Testis (tissue), 2 donors: ENCODE measurements at regions not wholly inside any gene's neighbourhood (a gene's known extent, or its start where the extent isn't known, plus 50 kb on each side); places are given as distances from the start of the nearest gene placed in this dataset.

Experiments used
- DNase-seq: peaks from one replicate; pipeline ENCODE4 v3.0.0-alpha.2; 2019
- H3K27ac ChIP-seq, 2 donors: fragments of 200-600 bp; sonication (generic); one replicate each; pipeline ENCODE4 v1.5.1; 2019
- H3K27me3 ChIP-seq: fragments of 200-600 bp; sonication (generic); one replicate; pipeline ENCODE4 v1.5.1; 2019
- H3K36me3 ChIP-seq: fragments of 200-600 bp; sonication (generic); one replicate; pipeline ENCODE4 v1.5.1; 2017; ENCODE audit warnings: low read depth; ENCODE audit errors: missing control alignments
- H3K4me1 ChIP-seq: fragments of 200-600 bp; sonication (generic); one replicate; pipeline ENCODE4 v1.5.1; 2019
- H3K4me3 ChIP-seq, 2 donors: fragments of 200-600 bp; sonication (generic); one replicate each; pipeline ENCODE4 v1.5.1; 2017 to 2019
- H3K9me3 ChIP-seq: fragments of 200-600 bp; sonication (generic); one replicate; pipeline ENCODE4 v1.5.1; 2017
- POLR2A ChIP-seq: fragments of 450-650 bp; IDR thresholded peaks from one replicate; pipeline ENCODE4 v1.6.1; 2017; ENCODE audit warnings: antibody characterized with exemption, mild to moderate bottlenecking, moderate library complexity
- WGBS, 2 donors: methylation state at CpG; one replicate each; pipeline ENCODE4 v1.1.5; 2018; 5-methylcytosine and 5-hydroxymethylcytosine counted together
- intact Hi-C: fragments of 100-400 bp; cut with DNase I; formaldehyde crosslinking; loops from one replicate; pipeline ENCODE4 v1.15.1; 2023; ENCODE audit warnings: low total_unique reads
- TF ChIP-seq, protein P1 (sequence below), 3 experiments: fragments of 450-650 bp in 2 of 3; fragments of 200-600 bp in 1 of 3; sonication (generic) in 1 of 3; IDR thresholded peaks; one replicate each; pipeline ENCODE4 v1.5.1; 2016 to 2019; ENCODE audit warnings: antibody characterized with exemption in 3 of 3, mild to moderate bottlenecking in 2 of 3, moderate library complexity in 1 of 3

DNA sequence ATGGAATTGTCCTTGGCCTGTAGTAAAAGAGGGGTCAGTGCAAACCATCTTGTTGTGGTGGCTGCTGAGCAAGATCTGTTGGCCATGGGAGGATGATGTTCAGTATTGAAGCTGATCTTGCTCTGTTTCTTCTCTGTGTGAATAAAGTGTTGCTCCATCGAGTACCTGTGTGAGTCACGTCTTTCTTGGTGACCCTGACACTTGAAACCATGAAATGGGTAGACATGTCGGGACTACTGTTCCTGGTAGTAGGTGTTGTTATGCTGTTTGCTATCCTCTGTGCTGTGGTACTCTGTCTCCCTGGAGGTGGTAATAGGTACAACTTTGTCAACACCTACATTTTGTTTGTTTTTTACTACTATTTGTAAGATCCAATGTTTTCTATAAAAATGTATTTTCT lies 330.6 kb downstream of the MDFIC start:
- no peak for TF ChIP-seq POLR2A
- TF ChIP-seq, protein P1, sequence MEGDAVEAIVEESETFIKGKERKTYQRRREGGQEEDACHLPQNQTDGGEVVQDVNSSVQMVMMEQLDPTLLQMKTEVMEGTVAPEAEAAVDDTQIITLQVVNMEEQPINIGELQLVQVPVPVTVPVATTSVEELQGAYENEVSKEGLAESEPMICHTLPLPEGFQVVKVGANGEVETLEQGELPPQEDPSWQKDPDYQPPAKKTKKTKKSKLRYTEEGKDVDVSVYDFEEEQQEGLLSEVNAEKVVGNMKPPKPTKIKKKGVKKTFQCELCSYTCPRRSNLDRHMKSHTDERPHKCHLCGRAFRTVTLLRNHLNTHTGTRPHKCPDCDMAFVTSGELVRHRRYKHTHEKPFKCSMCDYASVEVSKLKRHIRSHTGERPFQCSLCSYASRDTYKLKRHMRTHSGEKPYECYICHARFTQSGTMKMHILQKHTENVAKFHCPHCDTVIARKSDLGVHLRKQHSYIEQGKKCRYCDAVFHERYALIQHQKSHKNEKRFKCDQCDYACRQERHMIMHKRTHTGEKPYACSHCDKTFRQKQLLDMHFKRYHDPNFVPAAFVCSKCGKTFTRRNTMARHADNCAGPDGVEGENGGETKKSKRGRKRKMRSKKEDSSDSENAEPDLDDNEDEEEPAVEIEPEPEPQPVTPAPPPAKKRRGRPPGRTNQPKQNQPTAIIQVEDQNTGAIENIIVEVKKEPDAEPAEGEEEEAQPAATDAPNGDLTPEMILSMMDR (IDR thresholded peaks at IDR 0.05): no peak
- no peak overlapping the region for H3K4me3 ChIP-seq
- 95 to 96% methylated on average over 3 of the region's 3 CpGs for WGBS, 2 donors
- H3K36me3 ChIP-seq: no peaks in the 10 kb centered on the region
- H3K4me1 ChIP-seq: no peaks in the 10 kb centered on the region
- no peaks in the 10 kb centered on the region for H3K27me3 ChIP-seq
- H3K9me3 ChIP-seq: no peaks in the 10 kb centered on the region
- H3K27ac ChIP-seq: no peak overlapping the region
- DNase-seq: no peak
- intact Hi-C loops: no loop called here

GRCh38 chr7:115249080-115249479 lies 327.2 kb downstream of the MDFIC start:
- WGBS, 2 donors: 73 to 81% methylated on average over 1 of the region's 1 CpG

GRCh38 chr7:115241151-115241550 lies 319.3 kb downstream of the MDFIC start:
- intact Hi-C loops: no loop called here
- H3K4me1 ChIP-seq: no peaks in the 10 kb centered on the region
- no peak overlapping the region for H3K27ac ChIP-seq
- no peaks in the 10 kb centered on the region for H3K36me3 ChIP-seq
- no peak for DNase-seq
- H3K27me3 ChIP-seq: no peaks in the 10 kb centered on the region
- WGBS, 2 donors: 78 to 94% methylated on average over 1 of the region's 1 CpG
- H3K9me3 ChIP-seq: no peaks in the 10 kb centered on the region
- H3K4me3 ChIP-seq: no peak overlapping the region
- TF ChIP-seq, protein P1 (IDR thresholded peaks at IDR 0.05): no peak
- no peak for TF ChIP-seq POLR2A

More at GRCh38 chr7:115249080-115249479, 327.2 kb downstream of the MDFIC start:
- Histone ChIP-seq H3K27me3 (no peaks in the 10 kb centered on the region), H3K9me3 (no peaks in the 10 kb centered on the region), H3K4me1 (no peaks in the 10 kb centered on the region), H3K27ac (no peak overlapping the region), H3K4me3 (no peak overlapping the region), H3K36me3 (no peaks in the 10 kb centered on the region)
- DNase-seq: no peak
- no peak for TF ChIP-seq POLR2A
- TF ChIP-seq, protein P1 (IDR thresholded peaks at IDR 0.05): no peak
- intact Hi-C loops: no loop called here

DNA sequence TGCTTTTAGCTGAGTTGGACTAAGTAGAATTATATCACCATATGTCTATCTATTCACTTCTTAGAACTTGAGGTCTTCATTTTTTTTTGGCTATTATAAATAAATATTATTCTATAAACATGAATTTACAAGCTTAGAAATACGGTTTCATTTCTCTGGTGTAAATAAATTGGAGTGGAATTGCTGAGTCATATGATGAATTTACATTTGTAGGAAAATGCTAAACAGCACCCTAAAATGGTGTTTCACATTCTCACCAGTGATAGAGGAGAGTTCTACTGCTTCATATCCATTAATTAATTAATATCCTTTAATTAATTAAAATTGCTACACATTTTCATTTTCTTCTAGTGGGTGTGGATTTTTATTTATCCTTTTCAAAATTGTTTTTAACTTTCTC lies 318.3 kb downstream of the MDFIC start:
- DNase-seq: no peak
- Histone ChIP-seq H3K27me3 (no peaks in the 10 kb centered on the region), H3K4me1 (no peaks in the 10 kb centered on the region), H3K27ac (no peak overlapping the region), H3K4me3 (no peak overlapping the region), H3K36me3 (no peaks in the 10 kb centered on the region), H3K9me3 (no peaks in the 10 kb centered on the region)
- WGBS, 2 donors: 79 to 90% methylated on average over 1 of the region's 1 CpG
- no peak for TF ChIP-seq POLR2A
- TF ChIP-seq, protein P1 (IDR thresholded peaks at IDR 0.05): no peak
- intact Hi-C loops: no loop called here

- WGBS, 2 donors: 93 to 97% methylated on average over 2 of the region's 2 CpGs
- Histone ChIP-seq H3K9me3 (no peaks in the 10 kb centered on the region), H3K4me1 (no peaks in the 10 kb centered on the region), H3K27ac (no peak overlapping the region), H3K27me3 (no peaks in the 10 kb centered on the region), H3K36me3 (no peaks in the 10 kb centered on the region), H3K4me3 (no peak overlapping the region)
- no peak for TF ChIP-seq POLR2A
- TF ChIP-seq, protein P1 (IDR thresholded peaks at IDR 0.05): no peak
- DNase-seq: no peak
- intact Hi-C loops: no loop called here
Measured at GRCh38 chr7:115235075-115235474, 313.2 kb downstream of the MDFIC start.
